ENCODE measurements at regions not wholly inside any gene's neighbourhood (a gene's known extent, or its start where the extent isn't known, plus 50 kb on each side); places are given as distances from the start of the nearest gene placed in this dataset.
A peak's percentile ranks its signal among the peaks of the same experiment; 100 is the strongest.

DNA sequence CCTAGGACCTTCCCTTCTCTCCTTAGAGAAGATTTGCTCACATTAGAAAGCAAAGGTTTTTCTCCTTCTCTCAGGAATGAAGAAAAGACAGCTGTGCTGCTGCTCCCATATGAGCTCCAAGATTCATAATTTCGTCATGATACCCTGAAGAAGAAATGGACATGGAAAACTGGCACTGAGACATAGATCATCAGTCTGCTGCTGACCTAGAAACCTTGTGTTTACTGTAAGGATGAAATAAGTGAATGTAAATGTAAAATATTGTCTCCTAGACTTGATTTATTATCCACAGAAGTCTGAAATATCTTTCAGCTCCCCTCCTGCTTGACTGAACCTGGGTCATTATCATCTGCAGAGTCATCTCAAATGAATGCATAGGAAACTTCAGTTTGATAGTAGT is 77.9 kb downstream of the ZC3H11B start:
- Histone ChIP-seq H3K9me3 (ENCODE audit: low read depth) (no peaks in the 10 kb centered on the region), H3K36me3 (no peaks in the 10 kb centered on the region), H3K27me3 (no peaks in the 10 kb centered on the region), H3K27ac (no peak overlapping the region), H3K4me3 (no peak overlapping the region), H3K4me1 (ENCODE audit: low read depth) (peaks cover 19% of the 10 kb centered on the region)
- TF ChIP-seq, protein P1, sequence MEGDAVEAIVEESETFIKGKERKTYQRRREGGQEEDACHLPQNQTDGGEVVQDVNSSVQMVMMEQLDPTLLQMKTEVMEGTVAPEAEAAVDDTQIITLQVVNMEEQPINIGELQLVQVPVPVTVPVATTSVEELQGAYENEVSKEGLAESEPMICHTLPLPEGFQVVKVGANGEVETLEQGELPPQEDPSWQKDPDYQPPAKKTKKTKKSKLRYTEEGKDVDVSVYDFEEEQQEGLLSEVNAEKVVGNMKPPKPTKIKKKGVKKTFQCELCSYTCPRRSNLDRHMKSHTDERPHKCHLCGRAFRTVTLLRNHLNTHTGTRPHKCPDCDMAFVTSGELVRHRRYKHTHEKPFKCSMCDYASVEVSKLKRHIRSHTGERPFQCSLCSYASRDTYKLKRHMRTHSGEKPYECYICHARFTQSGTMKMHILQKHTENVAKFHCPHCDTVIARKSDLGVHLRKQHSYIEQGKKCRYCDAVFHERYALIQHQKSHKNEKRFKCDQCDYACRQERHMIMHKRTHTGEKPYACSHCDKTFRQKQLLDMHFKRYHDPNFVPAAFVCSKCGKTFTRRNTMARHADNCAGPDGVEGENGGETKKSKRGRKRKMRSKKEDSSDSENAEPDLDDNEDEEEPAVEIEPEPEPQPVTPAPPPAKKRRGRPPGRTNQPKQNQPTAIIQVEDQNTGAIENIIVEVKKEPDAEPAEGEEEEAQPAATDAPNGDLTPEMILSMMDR (IDR thresholded peaks at IDR 0.05; ENCODE audit: low read depth, low read length), result no peak
- no peak for DNase-seq (ENCODE audit: low read depth in 1 of 2, low spot score in 1 of 2)

DNA sequence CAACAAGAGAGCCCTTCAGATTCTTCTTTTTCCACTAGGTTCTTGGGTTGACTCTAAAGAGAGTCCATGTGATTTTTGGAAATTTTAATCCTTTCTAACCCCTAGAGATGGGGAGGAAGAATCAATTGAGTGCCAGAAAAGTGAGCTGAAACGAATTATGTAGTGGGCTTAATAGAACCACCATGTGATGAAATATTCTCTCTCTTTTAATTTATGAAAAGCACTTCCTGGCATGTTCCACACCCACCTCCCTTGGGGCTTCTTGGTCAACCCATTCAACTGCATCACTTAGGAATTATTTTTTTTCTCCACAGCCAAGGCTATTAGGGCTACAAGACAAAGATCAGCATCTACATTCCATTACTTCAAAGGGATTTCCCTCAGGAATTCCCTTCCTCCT is 79.6 kb downstream of the ZC3H11B start:
- TF ChIP-seq, protein P1 (IDR thresholded peaks at IDR 0.05; ENCODE audit: low read depth, low read length), result no peak
- H3K36me3 ChIP-seq, result no peaks in the 10 kb centered on the region
- no peaks in the 10 kb centered on the region for H3K9me3 ChIP-seq (ENCODE audit: low read depth)
- peaks cover 16% of the 10 kb centered on the region for H3K4me1 ChIP-seq (ENCODE audit: low read depth)
- peak in 1 of 2 donors; percentile 55 for DNase-seq (ENCODE audit: low read depth in 1 of 2, low spot score in 1 of 2)
- H3K27me3 ChIP-seq, result no peaks in the 10 kb centered on the region
- H3K4me3 ChIP-seq, result no peak overlapping the region
- no peak overlapping the region for H3K27ac ChIP-seq

- no peaks in the 10 kb centered on the region for H3K9me3 ChIP-seq (ENCODE audit: low read depth)
- no peaks in the 10 kb centered on the region for H3K27me3 ChIP-seq
- no peak overlapping the region for H3K4me3 ChIP-seq
- TF ChIP-seq, protein P1 (IDR thresholded peaks at IDR 0.05; ENCODE audit: low read depth, low read length), result no peak
- H3K27ac ChIP-seq, result no peak overlapping the region
- H3K36me3 ChIP-seq, result no peaks in the 10 kb centered on the region
- H3K4me1 ChIP-seq (ENCODE audit: low read depth), result no peaks in the 10 kb centered on the region
- no peak for DNase-seq (ENCODE audit: low read depth in 1 of 2, low spot score in 1 of 2)
Measured at GRCh38 chr1:219529116-219529515, 83.8 kb downstream of the ZC3H11B start.

DNA sequence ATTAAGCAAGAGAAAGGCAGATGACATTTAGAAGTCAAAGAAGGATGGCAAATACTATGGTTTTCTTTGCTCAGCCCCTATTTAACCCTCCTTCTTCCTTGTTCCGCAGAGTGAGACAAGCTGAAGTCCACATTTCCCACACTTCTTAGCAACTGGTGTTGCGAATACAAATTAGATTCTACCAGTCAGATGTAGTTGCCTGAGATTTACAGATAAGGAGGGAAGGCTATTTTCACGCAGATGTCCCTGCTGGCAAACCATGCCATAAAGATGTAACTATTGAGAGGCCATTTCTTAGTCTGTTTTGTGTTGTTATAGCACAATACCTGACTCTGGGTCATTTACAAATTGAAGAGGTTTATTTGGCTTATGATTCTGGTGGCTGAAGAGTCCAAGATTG is 84.3 kb downstream of the ZC3H11B start:
- TF ChIP-seq, protein P1 (IDR thresholded peaks at IDR 0.05; ENCODE audit: low read depth, low read length), result no peak
- H3K27ac ChIP-seq, result no peak overlapping the region
- H3K4me1 ChIP-seq (ENCODE audit: low read depth), result no peaks in the 10 kb centered on the region
- no peaks in the 10 kb centered on the region for H3K9me3 ChIP-seq (ENCODE audit: low read depth)
- no peak for DNase-seq (ENCODE audit: low read depth in 1 of 2, low spot score in 1 of 2)
- H3K27me3 ChIP-seq, result no peaks in the 10 kb centered on the region
- H3K4me3 ChIP-seq, result no peak overlapping the region
- H3K36me3 ChIP-seq, result no peaks in the 10 kb centered on the region

- H3K27me3 ChIP-seq, result no peaks in the 10 kb centered on the region
Measured at GRCh38 chr1:219527994-219528393, 84.9 kb downstream of the ZC3H11B start.

More at GRCh38 chr1:219527994-219528393, 84.9 kb downstream of the ZC3H11B start:
- no peaks in the 10 kb centered on the region for H3K9me3 ChIP-seq (ENCODE audit: low read depth)
- H3K27ac ChIP-seq, result no peak overlapping the region
- H3K36me3 ChIP-seq, result no peaks in the 10 kb centered on the region
- no peak overlapping the region for H3K4me3 ChIP-seq
- DNase-seq (ENCODE audit: low read depth in 1 of 2, low spot score in 1 of 2), result no peak
- TF ChIP-seq, protein P1 (IDR thresholded peaks at IDR 0.05; ENCODE audit: low read depth, low read length), result no peak
- H3K4me1 ChIP-seq (ENCODE audit: low read depth), result no peaks in the 10 kb centered on the region
